HG02759 (cell line): ENCODE measurements at regions not wholly inside any gene's neighbourhood (a gene's known extent, or its start where the extent isn't known, plus 50 kb on each side); places are given as distances from the start of the nearest gene placed in this dataset.

Experiments used
- ATAC-seq: cut with Tn5 transposase; IDR thresholded peaks from one replicate; pipeline ENCODE4 v1.9.1; 2021; ENCODE audit warnings: mild to moderate bottlenecking, moderate library complexity; ENCODE audit not compliant: unreplicated experiment

DNA sequence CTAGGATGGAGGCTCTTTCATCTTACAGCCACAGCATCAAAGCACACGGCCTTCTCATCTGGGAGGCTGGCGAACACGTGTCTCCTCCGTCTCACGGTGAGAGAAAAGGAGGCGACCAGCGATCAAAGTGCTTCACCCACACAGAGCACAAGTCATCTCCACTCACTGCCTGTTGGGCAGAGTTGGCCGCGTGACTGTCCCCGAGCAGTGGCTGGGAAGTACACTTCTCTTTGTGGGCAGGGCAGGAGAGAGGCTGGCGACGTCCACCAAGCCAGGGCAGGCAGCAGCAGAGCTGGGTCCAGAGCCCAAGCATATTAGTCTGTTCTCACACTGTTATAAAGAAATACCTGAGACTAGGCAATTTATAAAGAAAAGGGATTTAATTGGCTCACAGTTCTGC is 64.1 kb upstream of the FOXC1 start:
- ATAC-seq: no peak

DNA sequence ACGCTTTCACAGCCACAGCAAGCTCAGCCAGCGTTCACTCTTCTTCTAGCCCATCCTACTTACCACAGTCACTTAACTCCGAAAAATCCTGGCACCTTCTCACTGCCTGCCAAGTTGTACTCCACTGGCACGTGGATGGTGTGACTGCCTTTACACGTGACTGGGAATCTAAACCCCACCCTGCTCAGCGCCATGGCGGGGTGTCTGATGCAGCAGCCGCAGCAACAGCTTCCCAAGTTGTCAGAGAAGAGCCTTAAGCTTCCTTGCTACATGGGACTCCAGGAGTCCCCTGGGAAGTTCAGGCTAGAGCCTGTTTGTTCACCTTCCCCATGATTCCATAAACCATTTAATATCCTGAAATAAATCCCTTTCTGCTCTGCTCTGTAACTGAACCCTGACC is 61.9 kb upstream of the FOXC1 start:
- ATAC-seq: no peak

DNA sequence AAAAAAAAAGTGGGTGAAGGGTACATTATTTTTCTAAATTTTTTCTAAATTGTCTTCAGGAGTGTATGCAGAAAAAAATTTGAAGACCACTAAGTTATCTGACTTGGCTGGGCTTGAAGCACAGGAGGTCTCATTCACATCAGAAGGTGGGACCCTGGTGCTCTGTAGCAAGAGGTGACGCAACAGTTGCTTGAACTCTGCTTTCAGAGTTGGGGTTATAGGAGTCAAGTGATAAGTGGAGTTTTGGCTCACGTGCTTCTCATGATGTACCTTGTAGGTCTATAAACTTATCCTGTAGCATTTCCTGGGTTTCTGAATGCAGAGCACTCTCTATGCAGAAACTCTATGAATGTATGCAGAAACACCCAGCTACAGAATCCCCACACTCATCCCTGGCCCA is 58.5 kb upstream of the FOXC1 start:
- ATAC-seq: no peak

DNA sequence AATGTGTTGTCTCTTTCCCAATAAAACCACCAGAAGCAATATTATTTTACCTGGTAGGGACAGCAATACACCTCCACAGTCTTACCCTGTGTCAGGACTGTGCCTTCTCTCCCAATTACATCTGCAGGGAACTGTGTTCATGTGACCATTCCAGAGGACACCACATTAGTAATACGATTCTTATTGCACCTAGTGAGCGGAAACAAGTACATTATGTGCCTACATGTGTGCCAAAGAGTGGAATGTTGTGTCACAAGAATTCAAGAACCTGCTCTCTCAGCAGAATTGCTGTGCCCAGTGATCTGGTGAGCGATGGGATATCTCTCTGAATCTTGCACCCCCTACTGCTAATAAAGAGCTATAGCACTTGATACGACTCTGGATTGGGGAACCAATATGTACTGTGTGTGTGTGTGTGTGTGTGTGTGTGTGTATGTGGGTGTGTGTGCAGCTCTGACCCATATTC is 57.4 kb upstream of the FOXC1 start:
- ATAC-seq: no peak

DNA sequence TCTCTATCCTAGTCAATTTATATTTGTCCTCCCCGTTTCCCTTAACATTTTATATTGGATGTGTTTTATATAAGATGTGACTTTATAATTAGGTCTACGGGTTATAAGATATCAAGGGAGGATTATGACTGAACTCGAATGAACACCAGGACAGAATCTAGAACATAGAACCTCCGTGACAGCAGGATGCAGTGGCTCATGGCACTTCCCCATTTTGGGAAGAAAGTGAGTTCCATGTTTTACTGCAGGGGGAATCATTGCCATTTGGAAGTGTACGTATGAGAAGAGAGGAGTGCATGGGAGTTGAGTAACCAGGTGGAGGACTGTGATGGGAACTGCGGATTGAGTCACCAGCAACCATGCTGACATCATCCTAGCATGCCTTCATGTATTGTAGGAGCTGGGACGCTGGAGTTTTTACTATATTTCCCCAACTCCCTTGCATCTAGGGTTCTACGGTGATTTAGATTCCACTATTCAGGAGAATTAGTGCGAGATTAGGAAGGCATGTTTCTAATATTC is 56.1 kb upstream of the FOXC1 start:
- ATAC-seq: no peak

DNA sequence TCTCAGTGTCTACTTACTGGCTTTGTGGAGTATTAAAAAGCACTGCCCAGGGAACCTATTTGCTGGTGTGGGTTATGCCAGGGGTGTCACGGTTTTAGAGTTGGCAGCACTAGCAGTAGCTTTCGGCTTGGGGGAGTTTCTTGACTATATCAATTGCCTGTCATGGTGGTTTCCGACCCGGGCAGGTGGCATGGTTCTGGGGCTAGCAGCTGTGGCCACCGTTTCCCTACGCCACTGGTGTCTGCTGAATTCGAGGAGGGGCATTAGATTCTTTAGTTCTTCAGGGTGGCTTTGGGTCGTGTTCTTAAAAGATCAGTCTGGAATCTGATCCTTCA is 55.6 kb upstream of the FOXC1 start:
- no peak for ATAC-seq

DNA sequence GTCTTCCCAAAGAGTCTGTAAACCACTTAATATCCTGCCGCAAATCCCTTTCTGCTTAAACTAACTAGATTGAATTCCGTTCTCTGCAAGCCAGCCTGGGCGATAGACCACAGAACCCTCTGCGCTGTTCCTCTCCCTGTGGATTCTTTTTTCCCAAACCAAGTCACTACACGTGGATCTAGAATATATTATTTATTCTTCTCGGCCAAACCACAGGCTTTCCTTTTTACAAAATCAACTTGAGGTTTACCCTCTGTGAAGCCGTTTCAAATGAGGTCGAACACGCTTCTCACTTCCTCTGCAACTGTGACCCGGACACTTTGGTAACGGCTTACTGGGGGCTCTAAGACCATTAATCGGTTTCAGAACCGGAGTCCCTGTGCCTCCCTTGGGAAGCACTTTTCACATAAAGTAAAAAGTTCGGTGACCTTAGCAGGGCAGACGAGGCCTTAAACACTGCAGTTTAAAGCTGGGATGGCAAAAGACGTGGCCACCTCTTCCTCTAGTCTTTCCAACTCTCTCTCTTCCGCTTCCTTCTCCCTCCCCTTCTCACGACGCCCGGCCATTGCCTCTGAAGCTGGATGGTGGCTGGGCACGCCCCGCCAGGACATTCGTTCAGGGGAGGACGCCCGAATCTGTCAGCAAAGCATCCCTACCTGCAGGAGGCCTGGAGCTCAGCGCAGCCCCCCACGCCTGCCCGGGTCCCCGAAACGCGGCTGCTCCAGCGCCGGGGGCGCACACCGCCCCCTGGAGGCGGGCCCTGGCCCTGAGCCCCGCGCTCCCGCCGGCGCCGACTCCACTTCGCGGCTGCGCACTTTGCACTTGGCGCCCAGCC is 55.0 kb upstream of the FOXC1 start:
- peak; percentile 69 for ATAC-seq

DNA sequence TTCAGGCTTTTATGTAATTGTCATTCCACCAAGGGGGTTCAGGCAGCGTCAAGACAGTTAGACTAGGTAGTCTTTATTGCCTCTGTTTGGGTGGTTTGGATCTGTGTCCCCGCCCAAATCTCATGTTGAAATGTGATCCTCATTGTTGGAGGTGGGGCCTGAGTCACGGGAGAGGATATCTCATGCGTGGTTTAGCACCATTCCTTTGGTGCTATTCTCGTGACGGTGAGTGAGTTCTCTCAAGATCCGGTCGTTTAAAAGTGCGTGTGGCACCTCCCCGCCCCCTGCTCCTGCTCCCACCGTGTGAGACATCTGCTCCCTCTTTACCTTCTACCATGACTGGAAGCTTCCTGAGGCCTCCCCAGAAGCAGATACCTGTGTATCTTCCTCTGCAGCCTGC is 51.3 kb upstream of the FOXC1 start:
- no peak for ATAC-seq
